Neuronal stem cell (in vitro differentiated cells): ENCODE measurements at regions not wholly inside any gene's neighbourhood (a gene's known extent, or its start where the extent isn't known, plus 50 kb on each side); places are given as distances from the start of the nearest gene placed in this dataset.

Experiments
- DNase-seq: peaks from one replicate; pipeline ENCODE4 v3.0.0-alpha.2; 2013; ENCODE audit warnings: low spot score
- H2AFZ ChIP-seq: one replicate; pipeline ENCODE4 v1.6.1; 2013; ENCODE audit warnings: mild to moderate bottlenecking, low read length, inconsistent platforms
- H2AK5ac ChIP-seq: 2 replicates; pipeline ENCODE4 v1.6.1; 2013; ENCODE audit warnings: low read depth, mild to moderate bottlenecking, inconsistent platforms, low read length, moderate library complexity, mixed read lengths
- H2BK120ac ChIP-seq: 2 replicates; pipeline ENCODE4 v1.6.1; 2013; ENCODE audit warnings: low read depth, mild to moderate bottlenecking, inconsistent platforms, low read length, moderate library complexity, mixed read lengths
- H2BK12ac ChIP-seq: one replicate; pipeline ENCODE4 v1.6.1; 2013; ENCODE audit warnings: low read length, inconsistent platforms
- H2BK15ac ChIP-seq: 2 replicates; pipeline ENCODE4 v1.6.1; 2013; ENCODE audit warnings: mild to moderate bottlenecking, low read length, inconsistent platforms, mixed read lengths
- H2BK5ac ChIP-seq: one replicate; pipeline ENCODE4 v1.6.1; 2013; ENCODE audit warnings: inconsistent platforms, mild to moderate bottlenecking, low read length, moderate library complexity
- H3K14ac ChIP-seq: one replicate; pipeline ENCODE4 v1.6.1; 2013; ENCODE audit warnings: low read length, inconsistent platforms
- H3K18ac ChIP-seq: 2 replicates; pipeline ENCODE4 v1.6.1; 2013; ENCODE audit warnings: low read length, inconsistent platforms
- H3K23ac ChIP-seq: 2 replicates; pipeline ENCODE4 v1.6.1; 2013; ENCODE audit warnings: low read depth, mild to moderate bottlenecking, mixed read lengths, low read length, inconsistent platforms; ENCODE audit not compliant: poor library complexity
- H3K27ac ChIP-seq: replicated peaks from 3 replicates; pipeline ENCODE4 v1.5.1; 2013; ENCODE audit warnings: low read length, inconsistent platforms
- H3K27me3 ChIP-seq, 3 experiments: 2 replicates each; pipeline ENCODE4 v1.6.1; 2013; ENCODE audit warnings: low read length in 3 of 3, mild to moderate bottlenecking in 2 of 3, inconsistent platforms in 1 of 3, low read depth in 1 of 3, mixed read lengths in 1 of 3, moderate library complexity in 1 of 3; ENCODE audit not compliant: control insufficient read depth in 3 of 3, insufficient read depth in 3 of 3
- H3K36me3 ChIP-seq, 2 donors: replicated peaks in 1 of 2; 2 replicates each; pipeline ENCODE4 v1.6.1; 2013; ENCODE audit warnings: low read length in 2 of 2; ENCODE audit not compliant: control insufficient read depth in 2 of 2, insufficient read depth in 2 of 2
- H3K4ac ChIP-seq: 2 replicates; pipeline ENCODE4 v1.6.1; 2013; ENCODE audit warnings: inconsistent platforms, mild to moderate bottlenecking, low read length, moderate library complexity
- H3K4me1 ChIP-seq, 2 donors: 1 replicate in 1 of 2; 2 replicates in 1 of 2; pipeline ENCODE4 v1.6.1; 2013; ENCODE audit warnings: low read length in 2 of 2, low read depth in 1 of 2; ENCODE audit not compliant: control insufficient read depth in 2 of 2, insufficient read depth in 1 of 2
- H3K4me2 ChIP-seq: one replicate; pipeline ENCODE4 v1.6.1; 2013; ENCODE audit warnings: mild to moderate bottlenecking, low read length, inconsistent platforms; ENCODE audit not compliant: insufficient read depth, poor library complexity, severe bottlenecking
- H3K4me3 ChIP-seq, 2 donors: 2 replicates each; pipeline ENCODE4 v1.5.1; 2013; ENCODE audit warnings: low read length in 2 of 2, mild to moderate bottlenecking in 2 of 2, inconsistent platforms in 1 of 2, moderate library complexity in 1 of 2
- H3K79me1 ChIP-seq: one replicate; pipeline ENCODE4 v1.6.1; 2013; ENCODE audit warnings: low read depth, mild to moderate bottlenecking, inconsistent platforms, low read length, moderate library complexity
- H3K9ac ChIP-seq: one replicate; pipeline ENCODE4 v1.6.1; 2013; ENCODE audit warnings: mild to moderate bottlenecking, low read depth, low read length, inconsistent platforms; ENCODE audit not compliant: poor library complexity
- H3K9me3 ChIP-seq, 2 donors: replicated peaks in 1 of 2; 2 replicates each; pipeline versions ENCODE3 to v1.6.1; 2013; ENCODE audit warnings: low read length in 2 of 2, mild to moderate bottlenecking in 2 of 2, inconsistent platforms in 1 of 2, low read depth in 1 of 2, mixed read lengths in 1 of 2, moderate library complexity in 1 of 2; ENCODE audit not compliant: control insufficient read depth in 2 of 2, insufficient read depth in 1 of 2
- H4K8ac ChIP-seq: one replicate; pipeline ENCODE4 v1.6.1; 2013; ENCODE audit warnings: low read depth, mild to moderate bottlenecking, inconsistent platforms, low read length, moderate library complexity
- H4K91ac ChIP-seq: one replicate; pipeline ENCODE4 v1.6.1; 2013; ENCODE audit warnings: low read length, low read depth, mild to moderate bottlenecking, inconsistent platforms; ENCODE audit not compliant: poor library complexity
- WGBS, 2 donors: extraction: QIAGEN DNeasy Blood & Tissue Kit; methylation state at CpG; one replicate each; pipeline ENCODE4 v1.1.7; 2013; ENCODE audit warnings: missing lambda C conversion rate in 2 of 2, mixed read lengths in 1 of 2; ENCODE audit not compliant: insufficient read length in 2 of 2, insufficient replicate concordance in 1 of 2; ENCODE audit errors: extremely low coverage in 2 of 2; 5-methylcytosine and 5-hydroxymethylcytosine counted together

DNA sequence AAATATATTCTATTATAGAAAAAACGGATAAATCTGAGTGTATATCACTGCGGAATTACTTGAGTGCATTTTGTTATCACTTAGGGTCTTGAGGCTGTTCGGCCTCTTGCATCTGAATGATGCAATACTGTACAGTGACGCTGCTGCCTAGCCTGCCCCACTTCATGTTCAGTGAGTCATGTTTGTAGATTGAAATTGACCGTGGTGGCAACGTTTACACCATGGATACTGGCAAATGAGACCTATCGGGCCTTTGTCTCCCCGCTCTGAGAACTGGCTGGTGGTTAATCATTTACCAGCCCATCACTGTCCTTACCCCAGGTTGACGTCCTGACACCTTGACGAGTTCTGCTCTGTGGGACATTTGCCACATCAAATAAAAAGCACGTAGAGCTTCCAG lies 510.1 kb upstream of the ADAMTS16 start:
- no peak overlapping the region for H2AFZ ChIP-seq
- H4K8ac ChIP-seq = no peak overlapping the region
- no CpG with 5 or more reads among the region's 11 CpGs for WGBS, 2 donors
- no peak overlapping the region for H3K9ac ChIP-seq
- H3K36me3 ChIP-seq = no peaks in the 10 kb centered on the region
- H3K9me3 ChIP-seq = peaks cover 3 to 8% of the 10 kb centered on the region in 2 donors
- H3K18ac ChIP-seq = no peak overlapping the region
- no peaks in the 10 kb centered on the region for H3K27me3 ChIP-seq
- no peak overlapping the region for H3K4ac ChIP-seq
- no peak overlapping the region for H4K91ac ChIP-seq
- H3K14ac ChIP-seq = no peak overlapping the region
- no peaks in the 10 kb centered on the region for H3K79me1 ChIP-seq
- no peak overlapping the region for H3K4me3 ChIP-seq
- no peak overlapping the region for H3K4me2 ChIP-seq
- no peak overlapping the region for H3K23ac ChIP-seq
- H2BK15ac ChIP-seq = no peak overlapping the region
- H2BK12ac ChIP-seq = no peak overlapping the region
- no peak overlapping the region for H2BK120ac ChIP-seq
- no peak overlapping the region for H2AK5ac ChIP-seq
- H3K4me1 ChIP-seq = peaks cover 5 to 47% of the 10 kb centered on the region in 2 donors
- no peak overlapping the region for H3K27ac ChIP-seq
- no peak overlapping the region for H2BK5ac ChIP-seq
- DNase-seq = no peak

DNA sequence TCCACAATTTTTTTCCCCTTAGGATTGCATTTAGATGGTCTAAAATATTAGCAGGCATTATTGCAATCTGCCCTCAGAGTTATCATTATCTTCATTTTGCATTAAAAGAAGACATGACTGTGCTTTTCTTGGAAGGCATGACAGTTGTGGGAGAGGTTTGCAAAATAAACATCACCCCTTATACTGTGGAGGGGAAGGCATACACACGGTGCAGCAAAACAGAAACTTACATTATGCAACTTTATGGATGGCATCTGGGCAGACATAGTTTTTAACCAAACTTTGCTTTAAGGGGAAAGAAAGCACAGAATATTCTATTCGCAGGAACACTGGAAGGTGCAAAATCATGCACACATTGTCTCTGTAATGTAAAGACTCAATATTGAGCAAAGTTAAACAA lies 505.8 kb upstream of the ADAMTS16 start:
- H3K27me3 ChIP-seq = no peaks in the 10 kb centered on the region

DNA sequence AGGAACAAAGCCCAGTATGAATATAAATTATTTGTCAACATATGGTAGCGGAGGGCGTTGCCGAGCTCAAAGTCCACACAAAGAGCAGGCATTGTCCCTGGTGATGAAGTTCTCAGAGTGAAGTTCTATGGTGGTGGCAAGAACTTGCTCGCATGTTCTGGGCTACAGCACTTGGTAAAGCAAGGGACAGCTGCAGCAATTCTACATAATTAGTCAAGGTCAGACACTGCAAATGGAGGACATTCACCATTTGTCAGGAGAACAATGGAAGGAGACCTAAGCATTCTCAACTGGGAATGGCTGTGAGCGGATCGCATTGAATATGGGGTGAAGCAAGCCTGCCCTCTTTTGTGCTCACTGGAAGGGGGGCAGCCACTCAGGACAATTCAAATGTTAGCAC lies 503.8 kb upstream of the ADAMTS16 start:
- no peak overlapping the region for H2BK15ac ChIP-seq
- no peaks in the 10 kb centered on the region for H3K36me3 ChIP-seq
- no peaks in the 10 kb centered on the region for H3K9me3 ChIP-seq
- peak; percentile 14 for DNase-seq
- peaks cover 9 to 42% of the 10 kb centered on the region in 2 donors for H3K4me1 ChIP-seq
- no peak overlapping the region for H2BK12ac ChIP-seq
- H2BK5ac ChIP-seq = no peak overlapping the region
- H3K4me3 ChIP-seq = no peak overlapping the region
- no peak overlapping the region for H2AFZ ChIP-seq
- no peak overlapping the region for H3K14ac ChIP-seq
- no peaks in the 10 kb centered on the region for H3K27me3 ChIP-seq
- H3K27ac ChIP-seq = no peak overlapping the region
- no peak overlapping the region for H3K9ac ChIP-seq
- no peak overlapping the region for H4K8ac ChIP-seq
- H4K91ac ChIP-seq = no peak overlapping the region
- H3K4ac ChIP-seq = no peak overlapping the region
- H3K4me2 ChIP-seq = no peak overlapping the region
- H2BK120ac ChIP-seq = no peak overlapping the region
- no peaks in the 10 kb centered on the region for H3K79me1 ChIP-seq
- no peak overlapping the region for H3K23ac ChIP-seq
- no peak overlapping the region for H2AK5ac ChIP-seq
- no CpG with 5 or more reads among the region's 6 CpGs for WGBS, 2 donors
- H3K18ac ChIP-seq = no peak overlapping the region

More for the DNA sequence above, 505.8 kb upstream of the ADAMTS16 start:
- H3K23ac ChIP-seq = no peak overlapping the region
- no peaks in the 10 kb centered on the region for H3K79me1 ChIP-seq
- H2BK5ac ChIP-seq = no peak overlapping the region
- H3K27ac ChIP-seq = no peak overlapping the region
- no peak overlapping the region for H3K4me3 ChIP-seq
- H3K4ac ChIP-seq = no peak overlapping the region
- no peak overlapping the region for H4K8ac ChIP-seq
- H3K36me3 ChIP-seq = no peaks in the 10 kb centered on the region
- no peak overlapping the region for H3K9ac ChIP-seq
- H4K91ac ChIP-seq = no peak overlapping the region
- no peak overlapping the region for H3K14ac ChIP-seq
- H2AFZ ChIP-seq = no peak overlapping the region
- no peak overlapping the region for H2BK15ac ChIP-seq
- peaks cover 7 to 37% of the 10 kb centered on the region in 2 donors for H3K4me1 ChIP-seq
- no peak overlapping the region for H2BK12ac ChIP-seq
- no peak overlapping the region for H2BK120ac ChIP-seq
- no peak overlapping the region for H3K18ac ChIP-seq
- DNase-seq = no peak
- H2AK5ac ChIP-seq = no peak overlapping the region
- no peak overlapping the region for H3K4me2 ChIP-seq
- WGBS, 2 donors = no CpG with 5 or more reads among the region's 2 CpGs
- no peaks in the 10 kb centered on the region for H3K9me3 ChIP-seq

DNA sequence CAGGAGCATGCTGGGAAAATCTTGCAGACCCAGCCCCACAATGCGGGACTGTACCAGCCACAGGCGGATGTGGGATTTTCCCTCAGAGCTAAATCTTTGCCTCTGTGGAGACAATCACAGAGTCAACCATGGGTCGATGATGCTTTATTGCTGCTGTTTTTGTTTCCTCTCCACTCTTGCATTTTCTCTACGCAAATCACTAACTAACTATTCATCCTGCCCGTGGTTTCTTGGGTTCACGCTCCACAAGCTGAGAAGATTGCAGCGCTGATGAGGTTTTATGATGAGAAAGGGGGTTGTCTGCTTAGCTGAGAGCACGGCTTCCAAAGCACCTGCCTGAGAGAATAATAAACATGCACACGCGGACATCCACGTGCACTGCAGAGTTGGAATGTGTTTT lies 500.2 kb upstream of the ADAMTS16 start:
- no peak overlapping the region for H2BK12ac ChIP-seq
- WGBS, 2 donors = no CpG with 5 or more reads among the region's 11 CpGs
- H4K91ac ChIP-seq = no peak overlapping the region
- H3K9ac ChIP-seq = no peak overlapping the region
- no peak for DNase-seq
- no peaks in the 10 kb centered on the region for H3K79me1 ChIP-seq
- H3K14ac ChIP-seq = no peak overlapping the region
- H2AK5ac ChIP-seq = no peak overlapping the region
- no peaks in the 10 kb centered on the region for H3K27me3 ChIP-seq
- no peak overlapping the region for H2BK5ac ChIP-seq
- H3K4me3 ChIP-seq = no peak overlapping the region
- H2BK120ac ChIP-seq = no peak overlapping the region
- no peaks in the 10 kb centered on the region for H3K36me3 ChIP-seq
- H2AFZ ChIP-seq = peak overlapping the region; percentile 21
- H3K18ac ChIP-seq = no peak overlapping the region
- H3K27ac ChIP-seq = no peak overlapping the region
- no peak overlapping the region for H3K23ac ChIP-seq
- H4K8ac ChIP-seq = no peak overlapping the region
- peaks cover 9 to 34% of the 10 kb centered on the region in 2 donors for H3K4me1 ChIP-seq
- H2BK15ac ChIP-seq = no peak overlapping the region
- peaks cover 3 to 6% of the 10 kb centered on the region in 2 donors for H3K9me3 ChIP-seq
- H3K4ac ChIP-seq = no peak overlapping the region
- no peak overlapping the region for H3K4me2 ChIP-seq
